CD4-positive, alpha-beta T cell (primary cell): ENCODE measurements at regions not wholly inside any gene's neighbourhood (a gene's known extent, or its start where the extent isn't known, plus 50 kb on each side); places are given as distances from the start of the nearest gene placed in this dataset.

Experiments
- ATAC-seq: fragments of 200-7000 bp; cut with Tn5 transposase; one replicate; pipeline ENCODE4 v1.10.0; 2022; ENCODE audit warnings: mild to moderate bottlenecking; ENCODE audit not compliant: poor library complexity
- CTCF ChIA-PET: fragments of 350-600 bp; sonication (Branson Sonifier 250); formaldehyde crosslinking; loops from one replicate; lab custom pipeline; 2021; ENCODE audit warnings: antibody characterized with exemption, inconsistent platforms; lab: Charles Lee
- POLR2A ChIA-PET: fragments of 350-600 bp; sonication (Branson Sonifier 250); formaldehyde crosslinking; loops from one replicate; lab custom pipeline; 2021; ENCODE audit warnings: antibody characterized with exemption, inconsistent platforms; lab: Charles Lee
- DNase-seq, 14 experiments: peaks; one replicate each; pipeline ENCODE4 v3.0.0-alpha.2; 2013 to 2020; ENCODE audit warnings: mixed read lengths in 2 of 14
- H3K27ac ChIP-seq, 2 donors: one replicate each; pipeline versions ENCODE4 v1.5.1 to v1.7.0; 2013; ENCODE audit warnings: low read length in 2 of 2, low read depth in 1 of 2, mild to moderate bottlenecking in 1 of 2
- H3K27me3 ChIP-seq, 2 experiments: 1 replicate in 1 of 2; 2 replicates in 1 of 2; pipeline versions ENCODE4 v1.6.1 to v1.7.0; 2013; ENCODE audit warnings: low read length in 2 of 2, control low read depth in 1 of 2, mild to moderate bottlenecking in 1 of 2, moderate library complexity in 1 of 2; ENCODE audit not compliant: insufficient read depth in 2 of 2, control insufficient read depth in 1 of 2
- H3K36me3 ChIP-seq: one replicate; pipeline ENCODE4 v1.6.1; 2013; ENCODE audit warnings: low read length, control low read depth; ENCODE audit not compliant: insufficient read depth
- H3K4me1 ChIP-seq: one replicate; pipeline ENCODE4 v1.6.1; 2013; ENCODE audit warnings: low read length, control low read depth; ENCODE audit not compliant: insufficient read depth
- H3K4me3 ChIP-seq: one replicate; pipeline ENCODE4 v1.5.1; 2013; ENCODE audit warnings: mild to moderate bottlenecking, low read length, moderate library complexity
- H3K9me3 ChIP-seq, 2 experiments: 1 replicate in 1 of 2; 2 replicates in 1 of 2; pipeline versions ENCODE4 v1.6.1 to v1.7.0; 2013; ENCODE audit warnings: low read length in 2 of 2, mild to moderate bottlenecking in 2 of 2, control low read depth in 1 of 2, moderate library complexity in 1 of 2; ENCODE audit not compliant: control insufficient read depth in 1 of 2, insufficient read depth in 1 of 2
- H3K27ac Mint-ChIP-seq: one replicate; pipeline ENCODE4 v1.8.0; 2020; ENCODE audit warnings: mixed read lengths
- H3K27me3 Mint-ChIP-seq: one replicate; pipeline ENCODE4 v1.8.0; 2021; ENCODE audit warnings: mixed read lengths
- H3K36me3 Mint-ChIP-seq: one replicate; pipeline ENCODE4 v1.8.0; 2021; ENCODE audit warnings: low read depth, mixed read lengths
- H3K4me1 Mint-ChIP-seq: one replicate; pipeline ENCODE4 v1.8.0; 2021; ENCODE audit warnings: low read depth, mixed read lengths
- H3K4me3 Mint-ChIP-seq: one replicate; pipeline ENCODE4 v1.8.0; 2020; ENCODE audit warnings: mild to moderate bottlenecking, mixed read lengths
- H3K9me3 Mint-ChIP-seq: one replicate; pipeline ENCODE4 v1.8.0; 2020; ENCODE audit warnings: mixed read lengths
- intact Hi-C, 2 experiments: fragments of 100-400 bp; cut with DNase I in 1 of 2; cut with micrococcal nuclease in 1 of 2; formaldehyde crosslinking; loops; one replicate each; pipeline versions ENCODE4 v1.15.1 to v1.9.0; 2023 to 2025; cut with DNase I, micrococcal nuclease
- TF ChIP-seq, protein P1 (sequence below): fragments of 200-600 bp; IDR thresholded peaks from one replicate; pipeline ENCODE4 v1.8.0; 2022; ENCODE audit warnings: antibody characterized with exemption, mild to moderate bottlenecking

DNA sequence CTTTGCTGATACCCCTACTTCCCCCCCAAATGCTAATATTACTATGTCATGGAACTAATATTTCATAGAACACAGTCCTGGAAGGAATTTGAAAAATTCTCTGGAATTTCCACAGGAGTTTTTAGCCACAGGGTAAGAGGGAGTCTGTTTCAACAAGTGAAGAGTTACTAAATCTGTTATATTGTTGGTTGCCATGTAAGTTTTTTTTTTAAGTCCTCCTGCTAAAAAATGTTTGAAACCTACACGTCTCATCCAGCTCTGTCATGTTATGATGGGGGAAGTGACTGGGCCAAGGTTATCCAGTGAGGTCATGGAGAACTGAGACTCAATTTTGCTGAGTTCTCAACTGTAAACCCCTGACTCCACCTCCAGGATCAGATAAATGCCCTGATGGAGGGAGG is 60.8 kb upstream of the USP24 start:
- Histone ChIP-seq H3K36me3 (no peaks in the 10 kb centered on the region), H3K9me3 (no peaks in the 10 kb centered on the region), H3K4me1 (peaks cover 5% of the 10 kb centered on the region), H3K27ac (no peak overlapping the region), H3K27me3 (no peaks in the 10 kb centered on the region), H3K4me3 (no peak overlapping the region)
- Mint-ChIP-seq H3K36me3 (no peaks in the 10 kb centered on the region), H3K9me3 (no peaks in the 10 kb centered on the region), H3K4me1 (peaks cover 5% of the 10 kb centered on the region), H3K27me3 (no peaks in the 10 kb centered on the region), H3K27ac (no peak overlapping the region), H3K4me3 (no peak overlapping the region)
- ATAC-seq (no peak), DNase-seq (no peak)
- ChIA-PET CTCF (no interaction called here), POLR2A (no interaction called here)
- intact Hi-C loops: loop anchor here (2.0 to 10.0 kb wide), 3 partner anchors 59 to 201 kb away; no protein-coding TSS in a partner anchor
- TF ChIP-seq, protein P1, sequence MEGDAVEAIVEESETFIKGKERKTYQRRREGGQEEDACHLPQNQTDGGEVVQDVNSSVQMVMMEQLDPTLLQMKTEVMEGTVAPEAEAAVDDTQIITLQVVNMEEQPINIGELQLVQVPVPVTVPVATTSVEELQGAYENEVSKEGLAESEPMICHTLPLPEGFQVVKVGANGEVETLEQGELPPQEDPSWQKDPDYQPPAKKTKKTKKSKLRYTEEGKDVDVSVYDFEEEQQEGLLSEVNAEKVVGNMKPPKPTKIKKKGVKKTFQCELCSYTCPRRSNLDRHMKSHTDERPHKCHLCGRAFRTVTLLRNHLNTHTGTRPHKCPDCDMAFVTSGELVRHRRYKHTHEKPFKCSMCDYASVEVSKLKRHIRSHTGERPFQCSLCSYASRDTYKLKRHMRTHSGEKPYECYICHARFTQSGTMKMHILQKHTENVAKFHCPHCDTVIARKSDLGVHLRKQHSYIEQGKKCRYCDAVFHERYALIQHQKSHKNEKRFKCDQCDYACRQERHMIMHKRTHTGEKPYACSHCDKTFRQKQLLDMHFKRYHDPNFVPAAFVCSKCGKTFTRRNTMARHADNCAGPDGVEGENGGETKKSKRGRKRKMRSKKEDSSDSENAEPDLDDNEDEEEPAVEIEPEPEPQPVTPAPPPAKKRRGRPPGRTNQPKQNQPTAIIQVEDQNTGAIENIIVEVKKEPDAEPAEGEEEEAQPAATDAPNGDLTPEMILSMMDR: no peak

DNA sequence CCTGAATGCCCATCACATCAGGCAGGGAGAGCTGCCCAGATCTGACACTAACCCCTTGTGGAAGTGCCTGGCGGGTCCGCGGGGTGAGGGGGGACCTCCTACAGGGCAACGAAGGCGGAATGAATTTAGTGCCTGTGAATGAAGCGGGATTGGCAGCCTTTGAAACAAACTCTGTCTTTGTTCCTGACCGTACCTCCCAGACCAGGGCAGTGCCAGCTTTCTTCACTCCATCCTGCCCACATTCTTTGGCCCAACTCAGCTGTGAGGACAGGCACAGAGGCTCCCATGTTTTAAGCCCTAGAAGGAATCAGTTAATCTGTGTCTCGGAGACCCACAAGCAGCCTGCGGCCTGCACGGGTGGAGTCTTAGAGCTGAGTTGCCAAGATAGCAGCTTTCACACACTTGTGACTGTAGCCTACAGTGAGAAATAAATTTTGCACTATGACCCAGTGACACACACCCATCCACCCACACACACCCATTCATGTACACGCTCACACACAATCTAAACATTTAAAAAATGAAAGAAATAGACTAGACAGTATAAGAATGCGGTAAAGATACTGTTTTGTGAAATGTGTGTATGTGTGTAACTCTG is 60.1 kb upstream of the USP24 start:
- ChIA-PET POLR2A (no interaction called here), CTCF (no interaction called here)
- DNase-seq (no peak), ATAC-seq (no peak)
- Histone ChIP-seq H3K27ac (no peak overlapping the region), H3K27me3 (no peaks in the 10 kb centered on the region), H3K36me3 (no peaks in the 10 kb centered on the region), H3K9me3 (no peaks in the 10 kb centered on the region), H3K4me1 (peaks cover 5% of the 10 kb centered on the region), H3K4me3 (no peak overlapping the region)
- no peak overlapping the region for H3K4me3 Mint-ChIP-seq
- intact Hi-C loops: loop anchor here in 1 of 2 experiments (5.0 to 10.0 kb wide), 2 partner anchors 63 to 200 kb away; no protein-coding TSS in a partner anchor
- H3K27ac Mint-ChIP-seq: no peak overlapping the region
- H3K4me1 Mint-ChIP-seq: peaks cover 5% of the 10 kb centered on the region
- TF ChIP-seq, protein P1: no peak
- H3K9me3 Mint-ChIP-seq: no peaks in the 10 kb centered on the region
- no peaks in the 10 kb centered on the region for H3K36me3 Mint-ChIP-seq
- H3K27me3 Mint-ChIP-seq: no peaks in the 10 kb centered on the region

DNA sequence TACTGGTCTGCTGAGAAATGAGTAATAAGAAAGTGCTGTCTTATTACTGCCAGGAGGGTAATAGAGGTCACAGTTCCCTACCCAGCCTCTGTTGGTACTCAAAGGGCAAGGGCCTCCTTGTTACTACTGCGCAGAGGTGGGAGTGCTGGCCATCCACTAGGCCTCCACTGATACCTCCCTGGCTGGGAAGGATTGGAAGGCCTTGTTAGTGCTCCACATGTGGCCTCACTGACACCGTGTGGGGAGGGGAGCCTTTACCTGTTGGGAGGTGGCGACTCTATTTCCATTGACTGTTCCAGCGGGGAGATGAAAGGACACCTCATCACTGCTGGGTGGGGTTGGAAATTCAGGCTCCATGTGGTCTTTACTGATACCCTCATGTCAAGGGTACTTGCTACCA is 57.8 kb upstream of the USP24 start:
- Histone ChIP-seq H3K4me1 (peaks cover 5% of the 10 kb centered on the region), H3K27me3 (no peaks in the 10 kb centered on the region), H3K36me3 (no peaks in the 10 kb centered on the region), H3K9me3 (peaks cover 0 to 4% of the 10 kb centered on the region in 2 experiments), H3K4me3 (no peak overlapping the region), H3K27ac (no peak overlapping the region)
- no peaks in the 10 kb centered on the region for H3K36me3 Mint-ChIP-seq
- H3K9me3 Mint-ChIP-seq: no peaks in the 10 kb centered on the region
- no peak overlapping the region for H3K27ac Mint-ChIP-seq
- intact Hi-C loops: loop anchor here in 1 of 2 experiments (10.0 kb wide), 1 partner anchor 198 kb away; no protein-coding TSS in a partner anchor
- TF ChIP-seq, protein P1: no peak
- H3K4me1 Mint-ChIP-seq: peaks cover 5% of the 10 kb centered on the region
- DNase-seq: no peak
- no peak for ATAC-seq
- CTCF ChIA-PET: no interaction called here
- H3K4me3 Mint-ChIP-seq: no peak overlapping the region
- POLR2A ChIA-PET: no interaction called here
- H3K27me3 Mint-ChIP-seq: no peaks in the 10 kb centered on the region
